Stimulated activated CD4-positive, alpha-beta T cell treated with anti-CD3 and anti-CD28 coated beads, Interleukin-4, amount 100 ng/mL, for 1 hour (primary cell): ENCODE measurements at regions not wholly inside any gene's neighbourhood (a gene's known extent, or its start where the extent isn't known, plus 50 kb on each side); places are given as distances from the start of the nearest gene placed in this dataset.

Experiments used
- DNase-seq: peaks from one replicate; pipeline ENCODE4 v3.0.0-alpha.2; 2020

DNA sequence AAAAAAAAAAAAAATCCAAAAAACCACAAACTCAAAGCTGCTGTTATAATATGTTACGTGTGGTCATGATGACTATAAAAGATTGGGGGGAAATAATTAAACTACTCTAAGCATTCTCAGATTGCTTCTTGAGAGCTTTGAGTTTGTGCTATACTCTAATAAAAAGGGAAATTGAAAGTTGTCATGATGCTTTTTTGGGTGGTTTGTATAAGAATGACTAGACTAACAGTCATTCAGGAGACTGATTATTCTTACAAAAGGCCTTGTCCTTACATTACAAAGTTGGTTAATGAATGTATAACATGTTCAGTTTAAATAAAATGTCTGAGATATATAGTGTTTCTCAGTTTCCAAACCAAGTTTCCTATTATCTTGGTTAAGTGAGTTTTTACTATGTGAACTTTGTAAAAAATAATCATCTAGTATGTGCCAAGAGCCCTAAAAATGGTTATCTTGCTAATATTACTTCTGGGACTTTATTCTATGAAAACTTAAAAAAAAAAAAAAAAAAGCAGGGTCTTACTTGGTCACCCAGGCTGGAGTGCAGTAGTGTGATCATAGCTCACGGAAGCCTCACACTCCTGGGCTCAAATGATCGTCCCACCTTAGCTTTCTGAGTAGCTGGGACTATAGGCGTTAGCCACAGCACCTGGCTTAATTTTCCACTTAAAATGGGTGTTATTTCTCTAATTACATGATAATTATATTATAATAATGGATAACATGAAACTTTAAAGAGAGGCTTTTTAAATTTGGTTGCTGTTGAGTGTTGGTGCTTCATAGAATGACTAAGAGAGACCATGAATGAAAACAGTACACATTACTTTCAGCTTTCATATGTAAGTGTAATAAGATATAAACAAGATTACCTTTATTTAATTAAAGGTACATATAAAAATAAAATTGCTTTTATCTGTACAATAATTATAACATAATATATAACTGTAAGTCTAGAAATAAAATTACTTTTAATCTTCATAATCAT lies 459.6 kb upstream of the RGS6 start:
- no peak for DNase-seq

DNA sequence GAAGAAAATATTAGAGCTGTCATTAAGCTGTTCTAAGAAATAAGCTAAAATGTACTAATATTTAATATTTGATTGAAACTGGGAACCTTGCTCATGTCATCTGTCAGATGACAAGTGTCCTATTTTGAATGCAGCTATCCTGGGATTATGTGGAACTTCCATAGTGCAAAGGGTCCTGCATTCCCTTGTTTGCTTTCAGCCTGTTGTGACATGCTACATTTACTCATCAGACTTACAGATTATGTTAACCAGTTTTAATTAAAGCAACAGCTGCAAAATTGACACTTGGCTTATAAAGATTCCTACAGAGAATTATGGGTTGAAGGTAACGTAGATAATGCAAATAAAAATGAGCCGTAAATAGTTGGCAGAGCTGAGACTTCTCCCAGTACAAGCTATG lies 458.4 kb upstream of the RGS6 start:
- DNase-seq, result no peak

GRCh38 chr14:71474301-71475265 lies 457.6 kb upstream of the RGS6 start:
- DNase-seq, result no peak

DNA sequence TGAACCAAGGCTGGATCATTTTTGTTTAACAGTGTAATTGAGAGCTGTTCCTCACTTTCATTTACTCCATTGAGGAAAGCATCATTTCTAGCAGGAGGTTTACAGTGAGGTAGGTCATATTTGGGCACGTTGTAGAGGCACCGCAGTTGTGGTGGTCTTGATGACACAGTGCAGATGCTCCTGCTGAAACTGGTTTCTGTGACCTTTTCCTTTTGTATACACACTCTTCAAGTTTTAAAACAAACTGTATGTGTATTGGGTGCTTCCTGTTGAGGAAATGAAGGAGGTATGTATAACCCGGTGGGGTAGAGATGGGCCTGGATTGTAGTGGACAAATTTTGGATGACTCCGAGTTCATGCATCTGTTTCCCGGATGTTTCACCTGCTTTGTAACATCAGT lies 456.3 kb upstream of the RGS6 start:
- DNase-seq, result no peak

DNA sequence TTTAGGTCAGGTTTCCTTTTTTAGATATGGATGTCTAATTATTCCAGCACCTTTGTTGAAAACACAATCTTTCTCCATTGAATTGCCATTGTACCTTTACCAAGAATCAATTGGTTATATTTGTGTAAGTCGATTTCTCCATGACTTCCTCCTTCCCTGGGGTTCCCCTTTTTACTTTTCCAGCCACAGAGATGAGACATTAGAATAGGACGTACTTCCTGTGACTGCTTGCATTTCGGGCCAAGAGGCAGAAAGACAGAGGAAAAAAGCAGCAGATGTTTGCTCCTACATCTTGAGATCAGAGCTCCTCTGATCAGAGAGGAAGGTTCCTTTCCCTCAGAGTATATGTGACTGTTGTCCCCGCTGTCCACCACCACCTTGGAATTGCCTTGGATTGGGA lies 453.7 kb upstream of the RGS6 start:
- no peak for DNase-seq

GRCh38 chr14:71481021-71481654 lies 451.1 kb upstream of the RGS6 start:
- no peak for DNase-seq

DNA sequence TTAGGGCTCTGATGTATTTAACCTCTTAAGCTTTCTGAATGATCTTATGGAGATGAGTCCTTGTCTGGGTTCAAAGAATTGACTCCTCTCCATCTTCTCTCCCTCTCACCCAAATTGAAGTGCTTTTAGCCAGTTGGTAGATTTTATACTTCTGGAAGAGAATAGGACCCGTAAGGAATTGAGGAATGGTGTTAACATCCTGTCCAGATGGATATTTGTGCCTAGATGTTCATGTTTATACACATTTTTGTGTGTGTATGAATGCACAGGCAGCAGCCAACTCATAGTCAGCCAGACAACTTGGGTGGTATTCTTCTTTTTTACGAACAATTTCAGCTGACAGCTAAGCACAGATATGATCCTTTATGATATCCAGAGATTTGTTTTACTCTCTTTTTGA lies 449.6 kb upstream of the RGS6 start:
- no peak for DNase-seq

GRCh38 chr14:71483154-71483553 lies 449.1 kb upstream of the RGS6 start:
- DNase-seq, result no peak

DNA sequence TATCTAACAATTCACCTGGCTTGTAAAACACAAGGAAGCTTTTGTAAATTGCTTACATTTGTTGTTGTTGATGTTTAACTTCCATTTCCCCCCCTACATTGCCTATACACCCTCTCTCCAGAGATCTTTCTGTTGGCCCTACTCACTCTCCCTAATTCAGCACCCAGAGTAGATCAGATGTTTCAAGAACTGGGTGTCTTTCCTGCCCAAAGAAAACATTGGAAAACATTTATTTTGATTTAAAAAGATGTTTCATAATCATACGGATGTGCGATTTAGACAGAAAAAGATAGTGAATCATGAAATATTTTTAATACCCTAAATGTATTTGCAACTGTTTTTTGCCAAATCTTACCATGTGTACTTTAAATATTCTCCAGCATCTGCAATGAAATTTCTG lies 446.4 kb upstream of the RGS6 start:
- no peak for DNase-seq

DNA sequence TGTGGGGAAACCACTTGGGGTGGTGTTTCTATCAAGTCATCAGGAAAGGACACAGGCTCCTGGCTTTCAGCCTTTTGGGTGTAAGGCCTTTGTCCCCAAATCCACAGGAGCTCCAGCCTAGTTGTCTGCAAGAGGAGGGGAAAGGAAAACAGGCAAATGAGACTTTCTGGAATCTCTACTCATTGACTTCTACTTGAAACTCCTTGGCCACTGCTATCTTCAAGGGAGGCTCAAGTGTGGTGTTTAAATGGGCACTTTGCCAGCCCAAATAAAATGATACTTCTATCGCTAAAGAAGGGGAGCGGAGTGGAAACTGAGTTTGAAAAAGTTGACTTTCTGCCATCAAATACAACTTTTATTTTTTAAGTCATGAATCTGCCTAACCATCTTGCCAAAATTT lies 445.9 kb upstream of the RGS6 start:
- DNase-seq, result no peak

GRCh38 chr14:71487449-71487848 lies 444.8 kb upstream of the RGS6 start:
- no peak for DNase-seq

DNA sequence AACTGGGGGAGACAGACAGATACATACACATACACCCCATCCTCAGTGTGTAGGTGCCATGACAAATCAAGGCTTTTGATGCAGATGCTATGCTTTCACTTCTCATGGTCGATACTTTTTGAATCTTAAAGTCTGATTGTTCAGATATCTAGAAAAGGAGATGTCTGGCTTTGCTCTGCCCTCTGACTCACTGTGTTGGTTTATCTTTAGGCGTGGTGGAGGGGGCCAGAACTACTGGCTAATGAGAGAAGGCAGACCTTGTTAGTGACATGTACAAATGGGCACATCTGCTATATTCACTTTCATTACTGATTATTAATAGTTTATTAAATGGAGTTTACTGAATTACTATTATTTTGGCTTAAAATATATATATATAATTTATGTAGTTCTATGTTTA lies 444.3 kb upstream of the RGS6 start:
- no peak for DNase-seq

GRCh38 chr14:71488703-71489191 lies 443.5 kb upstream of the RGS6 start:
- no peak for DNase-seq

DNA sequence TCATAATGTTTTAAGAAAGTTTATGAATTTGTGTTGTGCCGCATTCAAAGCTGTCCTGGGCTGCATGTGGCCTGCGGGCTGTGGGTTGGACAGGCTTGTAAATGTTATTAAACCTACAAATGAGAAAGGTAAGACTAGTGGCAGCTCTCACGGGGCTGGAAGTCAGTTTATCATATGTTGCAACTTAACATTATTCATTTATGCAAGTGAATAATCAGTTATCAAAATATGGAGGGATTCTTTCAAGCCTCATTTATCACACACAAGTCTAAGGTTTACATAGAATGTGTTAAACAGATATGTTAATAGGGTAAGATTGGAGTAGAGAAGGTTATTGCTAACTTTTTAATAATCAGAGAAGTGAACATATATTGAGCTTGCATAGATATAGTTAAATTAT lies 442.5 kb upstream of the RGS6 start:
- DNase-seq, result no peak

- DNase-seq, result no peak
Measured at GRCh38 chr14:71491931-71492330, 440.3 kb upstream of the RGS6 start.

GRCh38 chr14:71492346-71492745 lies 439.9 kb upstream of the RGS6 start:
- no peak for DNase-seq

DNA sequence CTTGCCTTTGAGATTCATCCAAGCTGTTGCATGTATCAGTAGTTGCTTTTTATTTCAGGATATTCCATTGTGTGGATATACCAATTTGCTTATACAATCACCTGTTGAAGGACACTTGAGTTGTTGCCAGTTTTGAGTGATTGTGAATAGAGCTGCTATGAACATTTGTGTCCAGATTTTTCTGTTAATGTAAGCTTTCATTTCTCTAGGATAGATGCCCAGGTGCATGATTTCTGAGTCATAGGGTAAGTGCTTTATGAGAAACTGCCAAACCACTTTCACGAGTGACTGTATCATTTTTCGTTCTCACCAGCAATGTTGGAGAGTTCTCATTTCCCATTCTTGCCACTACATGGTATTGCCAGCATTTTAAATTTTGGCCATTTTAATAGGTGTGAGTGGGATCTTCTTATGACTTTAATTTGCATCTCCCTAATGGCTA lies 434.6 kb upstream of the RGS6 start:
- DNase-seq, result no peak

DNA sequence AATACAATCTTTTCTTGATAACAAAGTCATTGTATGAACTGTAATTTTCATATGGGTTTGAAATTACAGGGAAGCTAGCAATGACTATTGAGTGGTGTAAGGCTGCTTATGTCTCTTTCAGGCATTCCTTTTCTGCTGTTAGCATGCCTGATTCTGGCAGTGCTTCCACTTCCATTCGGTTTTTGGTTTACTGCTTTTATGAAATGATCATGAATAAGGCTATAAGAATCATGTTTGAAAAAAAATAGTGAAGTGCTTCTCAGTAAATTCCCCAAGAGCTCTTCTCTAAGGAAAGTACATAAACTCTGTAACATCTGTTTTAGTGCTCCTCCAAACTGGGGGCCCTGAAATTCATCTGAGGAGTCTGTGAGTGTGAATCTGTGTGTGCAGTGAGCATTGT lies 434.0 kb upstream of the RGS6 start:
- no peak for DNase-seq

GRCh38 chr14:71499018-71499417 lies 433.2 kb upstream of the RGS6 start:
- DNase-seq, result no peak

- no peak for DNase-seq
Measured at GRCh38 chr14:71507681-71508080, 424.5 kb upstream of the RGS6 start.

GRCh38 chr14:71508901-71509300 lies 423.3 kb upstream of the RGS6 start:
- DNase-seq, result no peak

DNA sequence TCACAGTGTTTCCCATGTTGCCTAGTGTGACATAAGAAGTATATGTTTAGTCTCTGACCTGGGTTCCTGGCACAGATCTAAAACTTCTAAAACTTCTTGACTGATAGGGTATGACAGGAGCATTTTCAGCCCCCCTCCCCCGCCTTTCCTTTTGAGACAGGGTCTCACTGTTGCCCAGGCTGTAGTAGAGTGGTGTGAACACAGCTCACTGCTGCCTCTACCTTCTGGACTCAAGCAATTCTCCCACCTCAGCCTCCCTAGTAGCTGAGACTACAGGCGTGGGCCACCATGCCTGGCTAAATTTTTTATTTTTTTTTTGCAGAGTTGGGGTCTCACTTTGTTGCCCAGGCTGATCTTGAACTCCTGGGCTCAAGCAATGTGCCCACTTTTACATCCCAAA lies 421.1 kb upstream of the RGS6 start:
- no peak for DNase-seq
